GM12874 (cell line): ENCODE measurements at regions not wholly inside any gene's neighbourhood (a gene's known extent, or its start where the extent isn't known, plus 50 kb on each side); places are given as distances from the start of the nearest gene placed in this dataset.

Experiments used
- CTCF ChIP-seq: IDR thresholded peaks from 2 replicates; pipeline ENCODE4 v1.5.1; 2011; ENCODE audit warnings: low read depth, mild to moderate bottlenecking, control low read depth, low read length, moderate library complexity; ENCODE audit not compliant: insufficient read depth

- no peak for TF ChIP-seq CTCF
These were observed 2110.3 kb downstream of the NCAM2 start for GRCh38 chr21:23108533-23108932.

GRCh38 chr21:23111070-23111600 is 2112.9 kb downstream of the NCAM2 start:
- TF ChIP-seq CTCF: no peak

- no peak for TF ChIP-seq CTCF
These were observed 2121.3 kb downstream of the NCAM2 start for GRCh38 chr21:23119491-23119890.

- TF ChIP-seq CTCF: no peak
These were observed 2129.8 kb downstream of the NCAM2 start for GRCh38 chr21:23127973-23128372.

GRCh38 chr21:23130308-23130707 is 2132.1 kb downstream of the NCAM2 start:
- no peak for TF ChIP-seq CTCF

GRCh38 chr21:23131177-23131576 is 2133.0 kb downstream of the NCAM2 start:
- TF ChIP-seq CTCF: no peak

- no peak for TF ChIP-seq CTCF
These were observed 2140.6 kb downstream of the NCAM2 start for GRCh38 chr21:23138797-23139196.

GRCh38 chr21:23152130-23152529 is 2153.9 kb downstream of the NCAM2 start:
- no peak for TF ChIP-seq CTCF
